ENCODE measurements at regions not wholly inside any gene's neighbourhood (a gene's known extent, or its start where the extent isn't known, plus 50 kb on each side); places are given as distances from the start of the nearest gene placed in this dataset.

DNA sequence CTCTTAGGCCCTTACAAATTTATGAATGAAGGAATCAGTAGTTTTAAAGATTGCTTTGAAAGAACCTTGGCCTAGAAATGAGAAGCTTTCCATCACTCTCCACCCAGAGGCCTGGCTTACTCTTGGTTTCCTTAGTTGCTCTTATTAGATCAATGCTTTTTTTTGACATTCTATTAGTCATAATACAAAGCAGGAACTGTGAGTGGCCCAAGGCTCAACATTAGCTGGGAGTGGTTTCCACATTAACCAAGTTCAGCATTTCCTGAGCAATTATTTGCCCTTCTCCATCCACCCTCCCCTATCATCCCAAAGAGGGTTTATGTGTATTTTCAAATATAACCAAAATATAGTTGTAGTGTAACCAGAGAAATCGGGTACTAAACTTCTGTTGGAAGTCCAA, 103.4 kb upstream of the FAM204A start:
- Histone ChIP-seq H3K36me3 (no peaks in the 10 kb centered on the region), H3K4me3 (no peak overlapping the region), H3K27ac (no peak overlapping the region), H3K27me3 (peaks cover 8% of the 10 kb centered on the region), H3K9me3 (no peaks in the 10 kb centered on the region), H3K4me1 (no peaks in the 10 kb centered on the region)
- 83% methylated on average over 1 of the region's 1 CpG for WGBS, 2 donors (ENCODE audit: low coverage in 1 of 2)
- intact Hi-C loops (cut with DNase I; ENCODE audit: low total_unique reads), result no loop called here
- in situ Hi-C loops (cut with MboI; ENCODE audit: low pct_ligation_motif_present in 1 of 4, low pct_unique_long_range_greater_than_20kb in 1 of 4, low sequenced_read_pairs in 3 of 4), result loop anchor here in 2 of 4 donors (25.0 kb wide), 1 partner anchor 933 kb away; no protein-coding TSS in a partner anchor
- no peak for TF ChIP-seq POLR2A (IDR thresholded peaks at IDR 0.05)
- TF ChIP-seq, protein P1, sequence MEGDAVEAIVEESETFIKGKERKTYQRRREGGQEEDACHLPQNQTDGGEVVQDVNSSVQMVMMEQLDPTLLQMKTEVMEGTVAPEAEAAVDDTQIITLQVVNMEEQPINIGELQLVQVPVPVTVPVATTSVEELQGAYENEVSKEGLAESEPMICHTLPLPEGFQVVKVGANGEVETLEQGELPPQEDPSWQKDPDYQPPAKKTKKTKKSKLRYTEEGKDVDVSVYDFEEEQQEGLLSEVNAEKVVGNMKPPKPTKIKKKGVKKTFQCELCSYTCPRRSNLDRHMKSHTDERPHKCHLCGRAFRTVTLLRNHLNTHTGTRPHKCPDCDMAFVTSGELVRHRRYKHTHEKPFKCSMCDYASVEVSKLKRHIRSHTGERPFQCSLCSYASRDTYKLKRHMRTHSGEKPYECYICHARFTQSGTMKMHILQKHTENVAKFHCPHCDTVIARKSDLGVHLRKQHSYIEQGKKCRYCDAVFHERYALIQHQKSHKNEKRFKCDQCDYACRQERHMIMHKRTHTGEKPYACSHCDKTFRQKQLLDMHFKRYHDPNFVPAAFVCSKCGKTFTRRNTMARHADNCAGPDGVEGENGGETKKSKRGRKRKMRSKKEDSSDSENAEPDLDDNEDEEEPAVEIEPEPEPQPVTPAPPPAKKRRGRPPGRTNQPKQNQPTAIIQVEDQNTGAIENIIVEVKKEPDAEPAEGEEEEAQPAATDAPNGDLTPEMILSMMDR (IDR thresholded peaks at IDR 0.05), result no peak
- TF ChIP-seq POLR2AphosphoS5 (IDR thresholded peaks at IDR 0.05), result no peak
- no peak for TF ChIP-seq EP300 (IDR thresholded peaks at IDR 0.05; ENCODE audit: low read depth)
- no peak for DNase-seq

DNA sequence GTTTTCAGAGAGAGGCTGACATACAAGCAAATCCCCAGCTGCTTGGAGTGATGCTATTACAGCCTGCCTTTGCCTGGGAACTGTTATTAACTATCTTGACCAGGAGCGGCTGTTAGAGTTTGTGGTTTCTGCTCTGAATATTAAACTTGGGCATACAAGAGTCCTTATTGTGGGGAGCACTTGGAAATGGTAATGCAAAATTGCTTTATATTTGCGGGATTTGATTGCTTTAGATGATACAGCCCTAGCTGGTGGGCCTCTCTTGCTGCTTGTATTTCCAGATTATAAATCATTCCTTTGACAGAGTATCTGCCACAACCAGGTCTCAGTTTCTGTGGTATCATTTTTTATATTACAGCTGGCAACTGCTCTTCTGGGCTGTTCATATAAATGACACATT, 101.9 kb upstream of the FAM204A start:
- H3K27me3 ChIP-seq, result peaks cover 9% of the 10 kb centered on the region
- 65 to 67% methylated on average over 1 to 2 of the region's 2 CpGs for WGBS, 2 donors (ENCODE audit: low coverage in 1 of 2)
- H3K27ac ChIP-seq, result no peak overlapping the region
- in situ Hi-C loops (cut with MboI; ENCODE audit: low pct_ligation_motif_present in 1 of 4, low pct_unique_long_range_greater_than_20kb in 1 of 4, low sequenced_read_pairs in 3 of 4) (loop anchor here in 2 of 4 donors (25.0 kb wide), 1 partner anchor 932 kb away; no protein-coding TSS in a partner anchor), intact Hi-C loops (cut with DNase I; ENCODE audit: low total_unique reads) (no loop called here)
- H3K4me3 ChIP-seq, result no peak overlapping the region
- H3K36me3 ChIP-seq, result no peaks in the 10 kb centered on the region
- TF ChIP-seq POLR2AphosphoS5 (IDR thresholded peaks at IDR 0.05) (no peak), POLR2A (IDR thresholded peaks at IDR 0.05) (no peak)
- no peaks in the 10 kb centered on the region for H3K4me1 ChIP-seq
- H3K9me3 ChIP-seq, result no peaks in the 10 kb centered on the region
- DNase-seq, result no peak

DNA sequence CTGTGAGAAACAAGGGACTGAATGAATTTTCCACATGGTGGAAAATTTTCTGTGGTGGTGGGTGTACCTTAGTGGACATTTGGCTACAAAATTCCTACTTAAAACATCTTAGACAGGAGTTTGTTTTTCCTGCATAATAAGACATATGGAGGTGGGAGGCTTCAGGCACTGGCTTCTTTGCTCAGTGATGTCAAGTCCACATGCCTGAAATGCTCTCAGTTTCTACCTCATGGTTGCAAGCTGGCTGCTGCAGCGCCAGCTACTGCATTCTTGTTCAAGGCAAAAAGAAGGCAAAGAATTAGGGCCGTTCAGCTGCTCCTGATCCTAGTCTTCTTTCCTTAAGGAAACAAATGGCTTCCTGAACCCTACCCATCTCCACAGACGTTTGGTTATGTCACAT, 99.9 kb upstream of the FAM204A start:
- Histone ChIP-seq H3K4me3 (no peak overlapping the region), H3K9me3 (no peaks in the 10 kb centered on the region), H3K27me3 (peaks cover 12% of the 10 kb centered on the region), H3K36me3 (no peaks in the 10 kb centered on the region), H3K27ac (no peak overlapping the region), H3K4me1 (no peaks in the 10 kb centered on the region)
- in situ Hi-C loops (cut with MboI; ENCODE audit: low pct_ligation_motif_present in 1 of 4, low pct_unique_long_range_greater_than_20kb in 1 of 4, low sequenced_read_pairs in 3 of 4) (loop anchor here in 2 of 4 donors (25.0 kb wide), 1 partner anchor 930 kb away; no protein-coding TSS in a partner anchor), intact Hi-C loops (cut with DNase I; ENCODE audit: low total_unique reads) (no loop called here)
- no peak for DNase-seq
- 58 to 69% methylated on average over 3 of the region's 3 CpGs for WGBS, 2 donors (ENCODE audit: low coverage in 1 of 2)
- TF ChIP-seq, protein P1 (IDR thresholded peaks at IDR 0.05), result no peak
- TF ChIP-seq POLR2A (IDR thresholded peaks at IDR 0.05) (no peak), POLR2AphosphoS5 (IDR thresholded peaks at IDR 0.05) (no peak), EP300 (IDR thresholded peaks at IDR 0.05; ENCODE audit: low read depth) (no peak)

DNA sequence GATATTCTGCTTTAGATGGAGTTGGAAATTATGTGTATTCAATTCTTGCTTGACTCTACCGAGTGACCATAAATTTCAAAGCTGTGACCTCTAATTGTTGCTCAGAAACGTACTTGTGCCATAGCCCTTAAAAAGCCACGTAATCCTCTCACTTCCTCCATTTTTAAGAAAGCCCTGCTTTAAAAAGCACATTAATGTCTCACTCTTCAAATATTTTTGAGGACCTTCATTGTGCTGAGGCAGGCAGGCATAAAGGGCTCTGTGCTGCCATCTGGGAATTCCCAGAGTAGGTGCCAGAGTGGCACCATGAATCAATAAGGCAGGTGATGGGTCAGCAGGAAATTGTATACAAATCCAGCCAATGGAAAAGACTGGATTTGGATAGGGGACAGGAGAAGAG, 97.7 kb upstream of the FAM204A start:
- Histone ChIP-seq H3K4me3 (no peak overlapping the region), H3K27me3 (peaks cover 12% of the 10 kb centered on the region), H3K4me1 (no peaks in the 10 kb centered on the region), H3K9me3 (no peaks in the 10 kb centered on the region), H3K27ac (no peak overlapping the region), H3K36me3 (no peaks in the 10 kb centered on the region)
- intact Hi-C loops (cut with DNase I; ENCODE audit: low total_unique reads), result no loop called here
- in situ Hi-C loops (cut with MboI; ENCODE audit: low pct_ligation_motif_present in 1 of 4, low pct_unique_long_range_greater_than_20kb in 1 of 4, low sequenced_read_pairs in 3 of 4), result loop anchor here in 2 of 4 donors (25.0 kb wide), 1 partner anchor 928 kb away; no protein-coding TSS in a partner anchor
- TF ChIP-seq POLR2AphosphoS5 (IDR thresholded peaks at IDR 0.05) (no peak), EP300 (IDR thresholded peaks at IDR 0.05; ENCODE audit: low read depth) (no peak), POLR2A (IDR thresholded peaks at IDR 0.05) (no peak)
- TF ChIP-seq, protein P1 (IDR thresholded peaks at IDR 0.05), result no peak
- DNase-seq, result no peak
- 29 to 59% methylated on average over 3 of the region's 3 CpGs for WGBS, 2 donors (ENCODE audit: low coverage in 1 of 2)

DNA sequence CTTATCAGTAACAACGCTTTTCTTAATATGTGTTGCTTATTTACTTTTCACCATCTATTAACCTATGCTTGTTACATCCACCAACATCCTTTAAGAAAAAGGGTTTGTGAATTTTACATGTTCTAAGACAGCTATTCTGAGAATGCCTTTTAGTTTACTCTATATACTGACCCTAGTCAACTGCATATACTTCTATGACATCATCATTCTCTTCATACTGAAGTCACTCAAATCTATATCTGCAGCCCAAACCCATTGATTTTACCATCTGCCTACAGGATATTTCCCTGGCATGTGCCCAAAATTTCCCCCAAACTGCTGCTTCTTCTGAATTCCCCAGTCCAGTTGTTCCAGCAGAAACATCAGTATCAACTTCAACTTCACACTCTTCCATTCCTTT, 94.6 kb upstream of the FAM204A start:
- intact Hi-C loops (cut with DNase I; ENCODE audit: low total_unique reads) (no loop called here), in situ Hi-C loops (cut with MboI; ENCODE audit: low pct_ligation_motif_present in 1 of 4, low pct_unique_long_range_greater_than_20kb in 1 of 4, low sequenced_read_pairs in 3 of 4) (loop anchor here in 2 of 4 donors (25.0 kb wide), 1 partner anchor 924 kb away; no protein-coding TSS in a partner anchor)
- no peak overlapping the region for H3K4me3 ChIP-seq
- DNase-seq, result no peak
- WGBS, 2 donors (ENCODE audit: low coverage in 1 of 2), result 77 to 83% methylated on average over 1 of the region's 1 CpG
- peaks cover 12% of the 10 kb centered on the region for H3K27me3 ChIP-seq
- H3K36me3 ChIP-seq, result no peaks in the 10 kb centered on the region
- TF ChIP-seq POLR2AphosphoS5 (IDR thresholded peaks at IDR 0.05), result no peak
- TF ChIP-seq, protein P1 (IDR thresholded peaks at IDR 0.05), result no peak
- TF ChIP-seq EP300 (IDR thresholded peaks at IDR 0.05; ENCODE audit: low read depth), result no peak
- TF ChIP-seq POLR2A (IDR thresholded peaks at IDR 0.05), result no peak
- no peak overlapping the region for H3K27ac ChIP-seq
- H3K4me1 ChIP-seq, result no peaks in the 10 kb centered on the region
- H3K9me3 ChIP-seq, result no peaks in the 10 kb centered on the region
